ENCODE measurements at regions not wholly inside any gene's neighbourhood (a gene's known extent, or its start where the extent isn't known, plus 50 kb on each side); places are given as distances from the start of the nearest gene placed in this dataset.

DNA sequence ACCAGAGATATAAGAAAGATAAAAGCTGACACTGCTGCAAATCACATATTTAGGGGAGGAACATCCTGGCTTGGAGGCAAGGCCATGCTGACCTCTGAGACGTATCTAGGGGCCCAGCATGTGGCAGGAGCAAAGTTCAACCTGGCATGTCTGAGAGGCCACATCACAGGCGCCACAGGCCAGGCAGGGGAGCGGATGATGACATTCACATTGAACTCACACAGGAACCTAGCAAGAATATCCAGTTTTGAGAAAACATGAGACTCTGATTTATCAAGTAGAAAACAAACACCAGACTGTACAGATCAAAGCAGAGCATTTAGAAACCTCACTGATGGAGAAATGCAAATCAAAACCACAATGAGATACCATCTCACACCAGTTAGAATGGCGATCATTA lies 64.2 kb upstream of the STK32A start:
- DNase-seq = no peak

DNA sequence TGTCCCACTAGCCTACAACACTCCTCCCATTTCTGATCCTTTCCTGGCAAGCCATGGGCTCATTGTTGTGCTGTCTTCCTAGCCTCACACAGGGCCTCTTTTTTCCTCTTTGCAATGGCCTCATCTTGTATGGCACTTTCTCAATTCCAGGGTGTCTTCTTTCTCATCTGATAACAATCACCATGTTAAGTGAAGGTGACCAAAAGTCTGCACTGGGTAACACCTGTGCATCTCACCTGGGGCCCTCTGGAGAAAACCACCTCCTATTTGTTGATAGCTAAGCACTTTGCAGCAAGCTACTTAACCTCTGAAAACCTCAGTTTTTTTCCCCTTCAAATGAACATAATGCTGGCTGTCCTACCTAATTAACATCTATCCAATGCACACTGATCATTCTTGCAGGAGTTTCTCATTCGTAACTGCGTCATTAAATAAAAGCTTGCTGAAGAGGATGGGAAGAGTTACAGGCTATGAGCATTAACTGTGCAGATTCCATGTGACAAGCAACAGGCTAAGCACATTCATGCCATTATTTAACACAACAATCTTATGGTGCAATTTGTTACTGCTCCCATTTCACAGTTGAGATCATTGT lies 60.1 kb upstream of the STK32A start:
- DNase-seq = no peak

DNA sequence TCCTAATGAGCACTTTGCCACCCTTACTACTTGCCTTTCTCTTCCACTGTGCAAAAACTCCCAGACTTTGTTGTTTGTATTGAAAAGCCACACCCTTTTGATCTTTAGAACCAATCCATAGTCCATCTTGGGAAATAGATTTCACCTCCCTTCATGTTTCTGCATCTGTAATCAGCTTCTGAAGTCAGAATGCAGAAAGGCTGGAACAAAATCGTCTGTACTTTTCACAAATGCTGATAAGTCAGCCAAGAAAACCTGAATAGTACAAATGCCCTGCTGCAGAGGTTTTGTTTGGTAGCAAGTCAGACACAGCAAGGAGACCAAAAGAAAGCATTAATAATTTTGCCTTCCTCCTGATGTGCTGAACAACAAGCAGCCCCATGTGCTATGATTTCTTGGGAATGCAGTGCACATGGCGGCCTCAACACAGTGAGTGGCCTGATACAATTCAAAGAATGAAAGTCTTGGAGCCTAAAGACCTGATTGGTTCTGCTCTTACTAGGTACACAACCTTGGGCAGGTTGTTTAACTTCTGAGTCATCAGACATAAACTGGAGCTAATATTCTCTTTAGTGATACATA lies 59.2 kb upstream of the STK32A start:
- DNase-seq = no peak

DNA sequence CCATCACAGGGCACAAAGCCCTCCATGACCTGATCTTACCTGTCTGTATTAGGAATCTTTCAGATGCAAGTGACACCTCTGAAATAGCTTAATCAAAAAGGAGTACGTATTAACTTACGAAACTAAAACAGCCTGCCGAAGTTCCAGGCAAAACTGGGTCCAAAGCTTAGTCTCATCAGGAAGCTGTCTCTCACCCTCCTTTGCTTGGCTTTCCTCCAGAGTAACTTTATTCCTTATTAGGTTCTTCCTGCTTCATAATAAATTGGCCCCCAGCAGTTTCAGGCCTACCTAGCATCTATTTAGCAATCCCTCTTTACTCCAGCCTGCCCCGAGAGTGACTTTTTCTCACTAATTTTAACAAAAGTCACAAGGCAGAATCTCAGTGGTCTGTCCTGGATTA lies 58.4 kb upstream of the STK32A start:
- DNase-seq = no peak

DNA sequence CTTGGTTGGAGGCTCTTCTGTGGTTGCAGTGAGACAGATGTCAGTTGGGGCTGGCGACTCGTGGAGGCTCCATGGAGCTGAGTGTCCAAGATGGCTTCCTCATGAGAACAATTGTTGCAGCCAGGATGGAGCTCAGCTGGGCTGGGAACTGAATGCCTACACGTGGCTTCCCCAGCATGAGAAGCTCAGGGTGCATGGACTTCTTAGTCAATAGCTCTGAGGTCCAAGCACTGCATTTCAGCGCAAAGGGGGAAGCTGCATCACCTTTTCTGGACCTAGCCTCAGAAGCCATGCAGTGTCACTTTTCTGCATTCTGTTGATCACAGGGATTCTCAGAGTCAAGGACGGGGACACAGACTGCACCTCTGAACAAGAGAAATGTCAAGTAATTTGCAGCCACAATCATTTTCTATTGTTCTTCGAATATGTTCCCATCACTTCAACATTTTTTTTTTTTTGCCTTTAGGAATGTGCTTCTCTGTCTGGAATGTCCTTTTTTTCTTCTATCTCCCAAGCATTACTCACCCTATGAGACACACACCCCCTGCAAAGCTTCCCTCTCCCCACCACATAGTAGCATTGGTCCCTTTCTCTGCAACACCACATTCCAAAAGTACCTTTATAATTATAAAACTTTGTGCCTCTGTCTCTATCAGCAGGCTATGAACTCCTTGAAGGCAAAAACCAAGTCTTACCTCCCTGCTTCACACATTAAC lies 57.5 kb upstream of the STK32A start:
- no peak for DNase-seq

- no peak for DNase-seq
Observed at GRCh38 chr5:147179562-147180147, 55.2 kb upstream of the STK32A start.

GRCh38 chr5:147180751-147181150 lies 54.1 kb upstream of the STK32A start:
- DNase-seq = no peak

Measured in MV-4-11 (cell line).